ENCODE measurements at regions not wholly inside any gene's neighbourhood (a gene's known extent, or its start where the extent isn't known, plus 50 kb on each side); places are given as distances from the start of the nearest gene placed in this dataset.
"Not testable (repeated sequence)": the region's sequence is repeated elsewhere in the genome, so short reads cannot be mapped to it uniquely, and the experiment has no call there.

DNA sequence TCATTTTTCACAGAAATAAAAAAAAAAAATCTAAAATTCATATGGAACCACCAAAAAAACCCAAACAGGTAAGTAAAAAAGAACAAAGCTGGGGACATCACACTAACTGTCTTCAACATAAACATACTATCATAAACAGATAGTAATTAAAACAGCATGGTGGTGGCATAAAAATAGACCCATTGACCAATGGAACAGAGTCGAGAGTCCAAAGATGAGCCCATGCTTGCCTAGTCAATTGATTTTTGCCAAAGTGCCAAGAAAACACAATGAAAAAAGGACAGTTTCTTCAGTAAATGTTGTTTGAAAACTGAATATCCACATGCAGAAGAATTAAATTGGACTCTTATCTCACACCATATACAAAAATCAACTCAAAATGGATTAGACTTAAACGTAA lies 513.2 kb upstream of the PHF14 start:
- DNase-seq (ENCODE audit: low read depth, low spot score) = no peak

DNA sequence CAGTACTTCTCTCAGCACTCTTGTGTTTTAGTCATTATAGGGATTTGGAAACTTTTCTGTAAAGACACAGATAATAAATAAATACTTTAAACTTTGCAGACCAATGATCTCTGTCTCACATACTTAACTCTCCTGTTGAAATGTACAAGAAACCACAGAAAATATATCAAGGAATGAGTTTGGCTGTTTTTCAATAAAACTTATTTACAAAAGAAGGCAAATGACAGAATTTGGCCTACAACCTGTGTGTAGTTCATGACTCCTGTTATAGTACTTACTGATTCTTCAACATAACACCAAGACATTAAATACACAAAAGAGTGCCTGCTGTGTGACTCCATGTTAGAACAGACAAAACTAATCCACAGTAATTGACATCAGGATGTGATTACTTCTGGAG lies 510.0 kb upstream of the PHF14 start:
- DNase-seq (ENCODE audit: low read depth, low spot score) = no peak

DNA sequence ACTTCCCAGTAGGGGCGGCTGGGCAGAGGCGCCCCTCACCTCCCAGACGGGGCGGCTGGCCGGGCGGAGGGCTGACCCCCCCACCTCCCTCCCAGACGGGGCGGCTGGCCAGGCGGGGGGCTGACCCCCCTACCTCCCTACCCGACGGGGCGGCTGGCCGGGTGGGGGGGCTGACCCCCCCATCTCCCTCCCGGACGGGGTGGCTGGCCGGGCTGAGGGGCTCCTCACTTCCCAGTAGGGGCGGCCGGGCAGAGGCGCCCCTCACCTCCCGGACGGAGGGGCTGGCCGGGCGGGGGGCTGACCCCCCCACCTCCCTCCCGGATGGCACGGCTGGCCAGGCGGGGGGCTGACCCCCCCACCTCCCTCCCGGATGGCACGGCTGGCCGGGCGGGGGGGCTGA lies 508.1 kb upstream of the PHF14 start:
- not testable (repeated sequence) for DNase-seq (ENCODE audit: low read depth, low spot score)

DNA sequence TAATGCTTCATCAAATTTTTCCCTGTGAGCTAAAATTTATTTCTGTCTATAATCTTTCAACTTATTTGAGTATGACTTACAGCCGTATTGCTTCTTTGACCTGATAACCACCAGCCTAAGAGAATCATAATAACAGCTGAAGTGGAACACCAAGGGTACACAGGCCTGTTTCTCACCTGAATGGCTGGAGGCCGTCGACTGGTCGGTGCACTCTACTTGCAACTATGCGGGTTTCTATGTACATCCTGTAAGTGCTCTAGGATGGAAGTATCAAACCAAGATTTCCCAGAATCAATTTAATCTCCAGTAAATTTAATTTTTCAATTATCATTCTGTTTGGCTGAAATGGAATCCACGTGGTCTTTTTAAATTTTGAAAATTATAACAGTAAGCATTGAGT lies 504.8 kb upstream of the PHF14 start:
- DNase-seq (ENCODE audit: low read depth, low spot score) = no peak

DNA sequence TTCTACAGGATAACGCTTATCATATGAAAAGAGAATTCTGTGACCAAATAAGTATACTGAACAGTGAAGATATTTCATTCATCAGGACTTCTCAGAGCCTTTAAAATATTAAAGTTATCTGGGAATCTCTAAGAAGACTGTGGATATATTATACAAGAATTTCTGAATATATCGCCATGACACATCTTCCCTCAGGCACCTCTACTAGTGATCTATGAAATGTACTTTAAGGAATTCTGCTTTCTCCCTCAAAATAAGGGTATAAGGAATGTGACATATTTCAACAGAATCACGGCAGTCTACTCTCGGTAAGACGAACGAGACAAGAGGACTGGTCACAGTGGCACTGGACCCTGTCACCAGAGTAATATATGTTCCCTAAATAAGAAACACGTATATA lies 504.2 kb upstream of the PHF14 start:
- no peak for DNase-seq (ENCODE audit: low read depth, low spot score)

DNA sequence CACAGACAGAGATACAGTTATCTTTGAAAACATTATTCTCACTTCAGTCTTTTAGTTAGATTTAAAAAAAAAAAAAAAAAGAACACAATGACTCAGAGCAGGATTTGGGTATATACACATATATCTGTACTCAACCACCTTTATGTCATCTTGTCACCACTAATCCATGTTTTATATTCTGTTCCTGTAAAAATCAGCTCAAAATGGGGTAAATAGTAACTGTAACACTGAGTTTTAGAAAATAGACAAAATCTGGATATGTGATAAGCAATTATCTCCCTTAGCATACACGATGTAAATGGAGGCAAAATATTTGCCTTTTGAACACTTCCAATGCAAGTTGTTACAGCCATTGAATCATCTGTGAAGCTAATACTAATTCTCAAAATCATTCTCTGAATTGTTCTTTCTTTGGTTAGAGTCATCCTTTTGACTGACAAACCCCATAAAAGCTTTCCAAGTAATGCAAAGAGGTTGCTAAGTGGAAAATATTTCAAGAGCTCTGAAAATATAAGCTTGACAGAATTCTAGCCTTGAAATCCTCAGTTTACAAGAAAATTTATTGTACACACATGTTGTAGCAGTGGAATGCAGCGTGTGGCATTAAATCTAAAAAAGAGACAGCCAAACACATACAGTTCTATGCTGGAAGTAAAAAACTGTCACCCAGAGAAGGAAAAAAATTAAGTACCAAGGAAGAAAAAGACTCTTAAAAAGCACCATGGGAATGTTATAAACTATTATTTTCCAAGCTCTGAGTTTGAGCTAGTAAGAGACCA lies 502.2 kb upstream of the PHF14 start:
- DNase-seq (ENCODE audit: low read depth, low spot score) = no peak

DNA sequence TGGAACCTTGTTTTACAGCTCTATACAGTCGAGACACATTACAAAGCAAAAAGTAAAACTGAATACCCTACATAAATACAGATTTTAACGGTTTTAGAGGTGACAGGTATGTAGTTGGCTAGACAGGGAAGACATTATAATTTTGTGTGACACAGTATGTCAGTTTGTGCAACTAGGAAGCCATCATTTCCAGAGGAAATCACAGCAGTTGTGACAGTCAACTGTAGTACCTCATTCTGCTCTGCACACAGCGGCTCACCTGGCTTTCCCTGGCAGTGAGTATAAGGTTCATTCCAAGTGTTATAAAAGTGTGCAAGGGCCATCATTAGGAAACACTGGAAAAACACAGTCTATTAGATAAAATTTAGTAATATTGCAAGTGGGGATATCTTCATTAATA lies 501.6 kb upstream of the PHF14 start:
- no peak for DNase-seq (ENCODE audit: low read depth, low spot score)

DNA sequence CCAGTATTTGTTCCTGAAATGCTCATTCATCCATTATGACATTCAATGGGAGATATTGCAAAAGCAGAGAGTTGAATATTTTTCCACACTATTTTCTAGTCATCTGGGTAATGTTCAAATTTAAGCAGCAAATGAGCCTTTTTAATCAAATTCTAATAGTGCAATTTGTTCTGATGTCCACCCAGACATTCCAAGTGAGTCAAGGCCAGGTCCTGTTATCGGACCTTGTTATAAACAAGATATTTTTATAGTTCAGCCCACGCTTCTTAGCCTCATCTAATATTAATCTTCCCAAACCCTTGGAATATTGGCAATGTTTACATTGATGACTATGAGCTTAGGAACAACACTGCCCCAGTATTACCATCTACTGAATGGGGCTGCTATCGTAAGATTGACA lies 500.1 kb upstream of the PHF14 start:
- no peak for DNase-seq (ENCODE audit: low read depth, low spot score)

DNA sequence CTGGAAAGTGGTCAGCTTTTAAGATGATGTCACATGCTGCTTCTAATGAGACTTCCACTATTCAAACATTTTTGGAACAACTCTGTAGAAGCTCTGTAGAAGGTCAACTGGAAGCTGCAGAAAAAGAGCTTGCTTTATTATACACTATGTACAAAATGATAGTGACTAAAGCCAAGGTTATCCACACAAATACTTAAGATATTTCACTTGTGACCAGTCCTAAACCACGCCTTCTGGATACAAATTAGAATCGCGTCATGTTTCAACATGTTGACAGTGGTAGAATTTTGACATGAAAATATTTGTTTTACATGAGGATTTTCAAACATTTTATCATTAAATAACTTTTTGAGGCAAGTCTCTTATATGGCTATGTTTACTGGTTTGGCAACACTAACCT lies 499.6 kb upstream of the PHF14 start:
- DNase-seq (ENCODE audit: low read depth, low spot score) = no peak

DNA sequence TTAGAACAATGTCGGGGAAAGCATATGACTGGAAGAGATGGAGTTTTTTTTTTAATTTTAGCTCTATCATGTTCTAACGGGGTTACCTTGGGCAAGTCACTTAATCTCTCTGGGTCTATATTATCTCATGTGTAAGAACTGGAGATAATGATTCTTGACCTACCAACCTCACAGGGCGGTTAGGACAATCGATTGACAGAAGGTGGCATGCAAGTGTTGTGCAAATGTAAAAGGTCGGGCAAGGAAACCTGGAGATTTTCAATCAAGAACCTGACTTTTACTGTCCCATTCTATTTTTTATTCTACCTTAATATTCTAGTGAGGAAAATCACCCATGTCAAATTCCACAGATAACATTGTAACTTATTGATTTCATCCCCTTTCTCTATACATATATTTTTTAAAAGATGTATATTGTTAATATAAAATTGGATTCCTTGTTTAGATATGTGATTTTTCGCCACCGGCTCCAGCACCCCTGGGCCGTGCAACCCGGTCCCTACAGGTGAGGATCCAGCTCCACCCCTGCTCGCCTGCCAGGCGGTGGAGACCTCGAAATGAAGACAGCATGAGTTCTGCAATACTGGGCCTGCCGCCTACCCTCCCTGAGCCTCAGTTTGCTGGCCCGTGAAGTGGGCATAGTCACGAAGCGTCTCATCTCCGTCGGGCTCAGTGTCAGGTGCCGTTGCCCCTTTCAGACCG lies 497.6 kb upstream of the PHF14 start:
- DNase-seq (ENCODE audit: low read depth, low spot score) = no peak

DNA sequence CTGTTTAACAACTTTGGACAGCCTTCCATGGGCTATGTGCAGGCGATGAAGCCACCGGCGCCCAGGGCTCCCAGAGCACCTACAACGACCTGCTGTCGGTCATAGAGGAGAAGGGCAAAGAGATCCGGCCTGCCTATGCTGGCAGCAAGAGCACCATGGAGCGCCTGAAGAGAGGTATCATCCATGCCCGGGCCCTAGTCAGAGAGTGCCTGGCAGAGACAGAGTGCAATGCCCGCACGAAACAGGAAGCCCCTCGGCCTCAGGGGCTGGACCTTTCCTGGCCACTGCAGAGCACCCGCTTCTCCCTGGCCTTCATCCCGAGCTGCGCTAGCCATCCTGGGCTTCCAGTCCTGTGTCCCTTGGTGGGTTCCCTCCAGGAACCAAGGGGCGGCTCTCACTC lies 497.0 kb upstream of the PHF14 start:
- DNase-seq (ENCODE audit: low read depth, low spot score) = no peak

DNA sequence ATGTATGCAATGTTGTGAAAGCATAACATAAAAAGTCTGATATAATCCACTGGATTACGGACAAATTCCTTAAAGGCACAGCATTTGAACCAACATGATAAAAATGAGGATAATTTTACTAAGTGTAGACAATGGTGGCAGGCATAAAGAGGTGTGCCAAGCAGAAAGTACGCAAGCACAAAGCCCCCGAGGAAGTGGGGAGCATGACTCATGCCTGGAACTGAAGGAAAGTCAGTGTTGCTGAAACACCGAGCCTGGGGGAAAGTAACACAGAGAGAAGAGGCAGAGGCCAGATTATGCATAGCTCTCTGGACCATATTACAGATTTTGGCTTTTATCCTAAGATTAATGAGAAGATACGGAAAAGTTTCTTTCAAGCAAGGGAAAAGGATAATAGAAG lies 490.0 kb upstream of the PHF14 start:
- DNase-seq (ENCODE audit: low read depth, low spot score) = no peak

DNA sequence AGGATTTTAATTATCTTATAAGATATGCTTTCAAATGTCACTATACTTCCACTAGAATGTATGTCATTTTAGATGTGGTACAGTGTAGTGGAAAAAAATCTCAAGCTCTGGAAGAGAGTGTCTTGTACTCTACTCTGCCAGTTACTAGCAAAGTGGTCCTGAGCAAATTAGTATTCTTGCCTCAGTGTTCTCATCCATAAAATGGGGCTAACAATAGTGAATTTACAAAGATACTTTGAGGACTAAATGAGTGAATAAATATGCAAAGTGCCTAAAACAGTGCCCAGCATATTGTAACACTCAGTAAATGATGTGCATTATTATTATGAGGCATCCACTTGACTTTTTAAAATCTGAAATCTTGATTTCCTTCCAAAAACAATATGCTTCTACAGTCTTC lies 488.9 kb upstream of the PHF14 start:
- DNase-seq (ENCODE audit: low read depth, low spot score) = no peak

DNA sequence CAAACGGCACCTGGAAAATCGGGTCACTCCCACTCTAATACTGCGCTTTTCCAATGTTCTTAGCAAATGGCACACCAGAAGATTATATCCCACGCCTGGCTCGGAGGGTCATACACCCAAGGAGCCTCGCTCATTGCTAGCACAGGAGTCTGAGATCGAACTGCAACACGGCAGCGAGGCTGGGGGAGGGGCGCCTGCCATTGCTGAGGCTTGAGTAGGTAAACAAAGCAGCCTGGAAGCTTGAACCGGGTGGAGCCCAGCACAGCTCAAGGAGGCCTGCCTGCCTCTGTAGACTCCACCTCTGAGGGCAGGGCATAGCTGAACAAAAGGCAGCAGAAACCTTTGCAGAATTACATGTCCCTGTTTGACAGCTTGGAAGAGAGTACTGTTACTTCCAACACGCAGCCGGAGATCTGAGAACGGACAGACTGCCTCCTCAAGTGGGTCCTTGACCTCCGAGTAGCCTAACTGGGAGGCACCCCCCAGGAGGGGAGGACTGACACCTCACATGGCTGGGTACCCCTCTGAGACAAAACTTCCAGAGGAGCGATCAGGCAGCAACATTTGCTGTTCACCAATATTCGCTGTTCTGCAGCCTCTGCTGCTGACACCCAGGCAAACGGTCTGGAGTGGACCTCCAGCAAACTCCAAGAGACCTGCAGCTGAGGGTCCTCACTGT lies 472.3 kb upstream of the PHF14 start:
- not testable (repeated sequence) for DNase-seq (ENCODE audit: low read depth, low spot score)

DNA sequence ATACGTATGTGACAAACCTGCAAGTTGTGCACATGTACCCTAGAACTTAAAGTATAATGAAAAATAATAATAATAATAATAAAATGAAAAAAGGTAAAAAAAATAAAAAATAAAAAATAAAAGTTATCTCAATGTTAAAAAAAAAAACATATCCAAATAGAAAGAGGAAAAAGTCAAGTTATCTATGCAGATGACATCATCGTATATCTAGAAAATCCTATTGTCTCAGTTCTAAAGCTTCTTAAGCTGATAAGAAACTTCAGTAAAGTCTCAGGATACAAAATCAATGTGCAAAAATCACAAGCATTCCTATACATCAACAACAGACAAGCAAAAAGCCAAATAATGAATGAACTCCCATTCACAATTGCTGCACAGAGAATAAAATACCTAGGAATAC lies 466.6 kb upstream of the PHF14 start:
- DNase-seq (ENCODE audit: low read depth, low spot score) = no peak

DNA sequence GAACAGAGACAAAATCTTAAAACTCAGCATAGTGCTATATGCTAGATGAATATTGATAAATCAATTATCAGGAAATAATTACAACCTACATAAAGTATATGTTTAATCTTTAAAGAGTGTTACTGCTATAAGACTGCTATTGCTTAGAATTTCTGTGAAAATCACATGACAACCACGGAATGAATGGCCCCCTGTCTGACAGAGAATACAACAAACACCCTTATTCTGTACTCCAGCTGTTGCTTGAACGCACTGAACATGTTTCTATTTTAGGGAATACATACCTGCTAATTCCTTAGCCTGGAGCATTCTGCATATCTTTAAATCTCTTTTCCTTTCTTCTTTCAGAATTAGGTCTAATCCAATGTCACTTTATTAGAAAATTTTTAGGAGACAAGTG lies 452.4 kb upstream of the PHF14 start:
- DNase-seq (ENCODE audit: low read depth, low spot score) = no peak

DNA sequence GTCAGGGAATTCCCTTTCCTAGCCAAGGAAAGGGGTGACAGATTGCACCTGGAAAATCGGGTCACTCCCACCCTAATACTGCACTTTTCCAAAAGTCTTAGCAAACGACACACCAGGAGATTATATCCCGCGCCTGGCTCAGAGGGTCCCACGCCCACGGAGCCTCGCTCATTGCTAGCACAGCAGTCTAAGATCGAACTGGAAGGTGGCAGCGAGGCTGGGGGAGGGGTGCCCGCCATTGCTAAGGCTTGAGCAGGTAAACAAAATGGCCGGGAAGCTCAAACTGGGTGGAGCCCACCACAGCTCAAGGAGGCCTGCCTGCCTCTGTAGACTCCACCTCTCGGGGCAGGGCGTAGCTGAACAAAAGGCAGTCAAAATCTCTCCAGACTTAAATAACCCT lies 440.2 kb upstream of the PHF14 start:
- DNase-seq (ENCODE audit: low read depth, low spot score) = not testable (repeated sequence)

DNA sequence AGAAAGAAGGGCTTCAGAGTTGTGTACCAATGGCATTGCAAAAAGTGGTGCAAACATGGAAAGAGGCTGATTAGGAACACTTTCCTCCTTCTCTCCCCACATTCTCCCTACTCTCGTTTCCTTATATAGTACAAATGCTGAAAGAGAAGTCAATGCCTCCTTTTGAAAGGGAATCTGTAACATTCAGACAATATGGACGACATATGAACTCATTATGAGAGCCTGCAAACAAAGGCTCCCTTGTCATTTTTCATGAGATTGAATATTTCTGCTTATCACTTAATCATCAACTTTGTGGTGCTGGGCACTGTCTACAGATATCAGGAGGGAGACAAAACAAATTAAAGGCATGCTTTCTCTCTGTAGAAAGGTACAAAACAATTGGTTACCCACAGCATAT lies 437.1 kb upstream of the PHF14 start:
- DNase-seq (ENCODE audit: low read depth, low spot score) = no peak

DNA sequence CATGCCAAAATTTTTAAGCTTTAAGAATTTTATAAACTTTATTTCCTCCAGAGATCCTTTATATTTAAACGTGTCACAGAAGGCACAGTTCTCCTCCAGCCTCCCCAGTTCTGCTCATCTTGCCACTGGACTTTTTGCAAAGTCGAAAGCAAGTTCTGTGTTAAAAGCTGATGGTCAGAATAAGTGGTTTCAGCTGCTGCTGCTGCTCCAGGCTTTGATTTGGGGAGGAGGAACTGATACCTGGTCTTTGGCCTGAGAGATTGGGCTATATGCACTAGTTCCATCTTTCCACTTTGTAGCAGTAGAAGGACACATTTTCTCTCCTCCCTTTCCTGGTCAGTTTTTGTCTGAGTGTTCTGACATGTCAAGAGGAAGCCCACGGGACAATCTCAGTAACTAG lies 435.9 kb upstream of the PHF14 start:
- no peak for DNase-seq (ENCODE audit: low read depth, low spot score)

DNA sequence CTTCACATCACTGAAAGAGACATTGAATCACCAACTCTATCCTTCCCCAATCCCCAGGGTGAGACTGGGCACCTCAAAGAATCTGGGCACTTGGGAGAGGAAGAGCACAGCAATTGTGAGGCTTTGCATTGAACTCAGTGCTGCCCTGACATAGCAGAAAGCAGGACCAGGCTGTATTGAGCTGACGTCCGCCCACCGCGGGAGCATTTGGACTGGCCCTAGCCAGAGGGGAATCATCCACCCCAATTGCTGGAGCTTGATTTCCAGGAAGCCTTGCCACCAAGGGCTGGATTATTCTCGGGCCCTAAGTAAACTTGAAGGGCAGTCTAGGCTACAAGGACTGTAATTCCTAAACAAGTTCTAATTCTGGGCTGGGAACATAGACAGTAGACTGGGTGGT lies 416.3 kb upstream of the PHF14 start:
- DNase-seq (ENCODE audit: low read depth, low spot score) = no peak

DNA sequence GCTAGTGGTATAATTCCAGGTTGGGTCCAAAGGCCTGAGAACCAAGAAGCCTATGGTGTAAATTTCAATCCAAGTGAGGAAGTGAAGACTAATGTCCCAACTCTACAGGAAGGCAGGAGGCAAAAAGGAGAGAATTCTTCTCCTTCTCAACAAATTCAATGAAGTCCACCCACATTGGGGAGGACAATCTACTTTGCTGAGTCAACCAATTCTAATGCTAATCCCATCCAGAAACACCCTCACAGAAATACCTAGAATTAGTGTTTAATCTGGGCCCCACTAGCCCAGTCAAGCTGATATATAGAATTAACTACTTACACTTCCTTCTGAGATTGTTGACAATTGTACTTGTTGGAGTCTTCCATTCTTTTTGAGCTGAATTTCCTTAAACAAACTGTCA lies 413.2 kb upstream of the PHF14 start:
- DNase-seq (ENCODE audit: low read depth, low spot score) = no peak

DNA sequence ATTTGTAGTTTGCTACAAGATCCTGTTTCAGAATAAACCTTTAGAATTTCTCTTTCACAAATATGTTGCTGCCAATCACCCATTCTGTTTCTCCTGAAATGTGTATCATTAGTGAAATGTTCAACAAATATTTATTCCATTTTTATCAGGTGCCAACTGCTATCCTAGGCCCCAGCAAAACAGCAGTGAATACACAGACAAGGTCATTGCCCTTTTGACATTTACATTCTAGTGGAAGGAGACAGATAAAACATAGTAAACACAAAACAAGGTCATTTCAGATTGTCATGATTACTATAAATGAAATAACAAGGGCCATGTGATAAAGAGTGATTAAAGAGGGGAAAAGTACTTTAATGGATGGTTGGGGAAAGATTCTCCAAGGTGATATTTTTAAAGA lies 404.8 kb upstream of the PHF14 start:
- no peak for DNase-seq (ENCODE audit: low read depth, low spot score)

DNA sequence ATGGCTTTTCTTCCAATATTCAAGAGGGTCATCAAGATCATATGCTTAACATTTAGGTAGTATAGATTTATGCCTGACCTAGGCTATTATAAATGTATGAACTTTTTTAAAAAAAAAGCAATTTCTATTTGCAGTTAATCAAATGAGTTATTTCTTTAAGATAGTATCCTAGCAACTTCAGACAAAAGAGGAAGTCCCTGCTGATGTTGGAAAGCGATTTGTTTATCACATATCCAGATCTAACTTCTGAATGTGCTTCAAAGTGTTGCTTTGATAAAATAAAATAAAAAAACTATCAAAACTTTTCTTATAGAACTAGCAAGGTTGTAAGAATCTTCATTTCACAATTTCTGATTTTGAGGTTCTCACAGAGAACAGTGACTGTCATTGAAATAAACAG lies 401.9 kb upstream of the PHF14 start:
- DNase-seq (ENCODE audit: low read depth, low spot score) = no peak

Data from iPS DF 19.7 (cell line).